Gastroesophageal sphincter (tissue), 4 donors: ENCODE measurements at regions not wholly inside any gene's neighbourhood (a gene's known extent, or its start where the extent isn't known, plus 50 kb on each side); places are given as distances from the start of the nearest gene placed in this dataset.

Experiments used
- ATAC-seq: fragments of 150-250 bp; one replicate; pipeline ENCODE4 v1.9.1; 2016; ENCODE audit warnings: mild to moderate bottlenecking, moderate library complexity
- H3K27ac ChIP-seq, 4 donors: fragments of 200-600 bp; sonication (generic) in 3 of 4; 1 replicate in 3 of 4; 2 replicates in 1 of 4; pipeline ENCODE4 v1.5.1; 2016 to 2019
- H3K27me3 ChIP-seq: fragments of 200-600 bp; sonication (generic); one replicate; pipeline ENCODE4 v1.5.1; 2019
- H3K36me3 ChIP-seq, 2 donors: fragments of 200-600 bp; sonication (generic); one replicate each; pipeline ENCODE4 v1.5.1; 2019; ENCODE audit warnings: control low read depth in 1 of 2
- H3K4me1 ChIP-seq, 3 donors: fragments of 200-600 bp; sonication (generic); 1 replicate in 2 of 3; 2 replicates in 1 of 3; pipeline ENCODE4 v1.5.1; 2016 to 2019; ENCODE audit warnings: control low read depth in 2 of 3
- H3K4me3 ChIP-seq, 2 donors: fragments of 200-600 bp; sonication (generic); one replicate each; pipeline ENCODE4 v1.5.1; 2019; ENCODE audit warnings: mild to moderate bottlenecking in 1 of 2, moderate library complexity in 1 of 2
- H3K9me3 ChIP-seq, 3 donors: fragments of 200-600 bp; sonication (generic); one replicate each; pipeline ENCODE4 v1.5.1; 2017 to 2019; ENCODE audit warnings: control low read depth in 2 of 3
- CTCF ChIP-seq, 4 experiments: fragments of 200-600 bp in 2 of 4; fragments of 450-650 bp in 2 of 4; sonication (generic) in 1 of 4; IDR thresholded peaks; one replicate each; pipeline ENCODE4 v1.5.1; 2017 to 2019; ENCODE audit warnings: antibody characterized with exemption in 4 of 4, mild to moderate bottlenecking in 2 of 4, moderate library complexity in 2 of 4
- EP300 ChIP-seq: sonication (generic); formaldehyde crosslinking; IDR thresholded peaks from one replicate; pipeline ENCODE4 v1.6.1; 2017; ENCODE audit warnings: antibody characterized with exemption, mild to moderate bottlenecking
- POLR2A ChIP-seq, 2 donors: fragments of 450-650 bp; IDR thresholded peaks; one replicate each; pipeline ENCODE4 v1.6.1; 2017; ENCODE audit warnings: antibody characterized with exemption in 2 of 2, mild to moderate bottlenecking in 2 of 2, moderate library complexity in 1 of 2
- POLR2AphosphoS5 ChIP-seq: sonication (generic); formaldehyde crosslinking; IDR thresholded peaks from one replicate; pipeline ENCODE4 v1.6.1; 2017; ENCODE audit warnings: antibody characterized with exemption
- WGBS, 2 donors: methylation state at CpG; one replicate each; pipeline ENCODE4 v1.1.5; 2018; ENCODE audit warnings: low coverage in 1 of 2; 5-methylcytosine and 5-hydroxymethylcytosine counted together

- Histone ChIP-seq H3K36me3 (no peaks in the 10 kb centered on the region), H3K9me3 (peaks cover 0 to 2% (median 0%) of the 10 kb centered on the region in 3 donors), H3K27me3 (no peaks in the 10 kb centered on the region), H3K4me3 (no peak overlapping the region), H3K27ac (no peak overlapping the region), H3K4me1 (no peaks in the 10 kb centered on the region)
- no peak for TF ChIP-seq CTCF (IDR thresholded peaks at IDR 0.05)
- TF ChIP-seq POLR2AphosphoS5, result no peak
- no peak for TF ChIP-seq EP300
- TF ChIP-seq POLR2A (IDR thresholded peaks at IDR 0.05), result no peak
- 75 to 83% methylated on average over 4 of the region's 4 CpGs for WGBS, 2 donors
- no peak for ATAC-seq
Measured at GRCh38 chrX:77200663-77201062, 246.5 kb upstream of the FGF16 start.

GRCh38 chrX:77223046-77223445 is 224.1 kb upstream of the FGF16 start:
- H3K9me3 ChIP-seq, result no peaks in the 10 kb centered on the region
- WGBS, 2 donors, result 20 to 46% methylated on average over 1 to 8 of the region's 8 CpGs
- no peak overlapping the region for H3K27ac ChIP-seq
- no peaks in the 10 kb centered on the region for H3K36me3 ChIP-seq
- TF ChIP-seq EP300 (no peak), POLR2A (IDR thresholded peaks at IDR 0.05) (no peak), CTCF (IDR thresholded peaks at IDR 0.05) (no peak), POLR2AphosphoS5 (no peak)
- H3K4me1 ChIP-seq, result no peaks in the 10 kb centered on the region
- H3K27me3 ChIP-seq, result no peaks in the 10 kb centered on the region
- H3K4me3 ChIP-seq, result no peak overlapping the region
- ATAC-seq, result no peak

- TF ChIP-seq POLR2A (IDR thresholded peaks at IDR 0.05), result no peak
- no peak for TF ChIP-seq POLR2AphosphoS5
- TF ChIP-seq CTCF (IDR thresholded peaks at IDR 0.05), result no peak
- no peak for TF ChIP-seq EP300
- no peak overlapping the region for H3K4me3 ChIP-seq
- H3K27me3 ChIP-seq, result no peaks in the 10 kb centered on the region
- H3K9me3 ChIP-seq, result peaks cover 0 to 22% (median 0%) of the 10 kb centered on the region in 3 donors
- H3K36me3 ChIP-seq, result no peaks in the 10 kb centered on the region
- ATAC-seq, result no peak
- H3K4me1 ChIP-seq, result no peaks in the 10 kb centered on the region
- WGBS, 2 donors, result 0 to 29% methylated on average over 1 of the region's 2 CpGs
- no peak overlapping the region for H3K27ac ChIP-seq
Measured at GRCh38 chrX:77264490-77264889, 182.7 kb upstream of the FGF16 start.

- WGBS, 2 donors, result no CpG with 5 or more reads among the region's 1 CpG
- no peaks in the 10 kb centered on the region for H3K27me3 ChIP-seq
- H3K4me3 ChIP-seq, result no peak overlapping the region
- H3K36me3 ChIP-seq, result no peaks in the 10 kb centered on the region
- H3K27ac ChIP-seq, result no peak overlapping the region
- no peak for ATAC-seq
- H3K9me3 ChIP-seq, result no peaks in the 10 kb centered on the region
- no peaks in the 10 kb centered on the region for H3K4me1 ChIP-seq
- TF ChIP-seq POLR2AphosphoS5 (no peak), CTCF (IDR thresholded peaks at IDR 0.05) (no peak), EP300 (no peak)
Measured at GRCh38 chrX:77275392-77275791, 171.8 kb upstream of the FGF16 start.

- H3K4me1 ChIP-seq, result no peaks in the 10 kb centered on the region
- H3K27ac ChIP-seq, result no peak overlapping the region
- H3K36me3 ChIP-seq, result no peaks in the 10 kb centered on the region
- TF ChIP-seq POLR2AphosphoS5 (no peak), CTCF (IDR thresholded peaks at IDR 0.05) (no peak), EP300 (no peak), POLR2A (IDR thresholded peaks at IDR 0.05) (no peak)
- no peaks in the 10 kb centered on the region for H3K27me3 ChIP-seq
- no peak overlapping the region for H3K4me3 ChIP-seq
- 13 to 14% methylated on average over 1 of the region's 1 CpG for WGBS, 2 donors
- ATAC-seq, result no peak
- no peaks in the 10 kb centered on the region for H3K9me3 ChIP-seq
Measured at GRCh38 chrX:77276742-77277141, 170.4 kb upstream of the FGF16 start.
